Lung microvascular endothelial cell (primary cell): ENCODE measurements at regions not wholly inside any gene's neighbourhood (a gene's known extent, or its start where the extent isn't known, plus 50 kb on each side); places are given as distances from the start of the nearest gene placed in this dataset.
A peak's percentile ranks its signal among the peaks of the same experiment; 100 is the strongest.
"Not testable (repeated sequence)": the region's sequence is repeated elsewhere in the genome, so short reads cannot be mapped to it uniquely, and the experiment has no call there.

Source experiments
- DNase-seq, 2 donors: peaks; one replicate each; pipeline versions ENCODE4 v3.0.0 to v3.0.0-alpha.2; 2010; ENCODE audit warnings: low read depth in 2 of 2

- no peak for DNase-seq
These were observed 73.0 kb upstream of the EPCAM start for GRCh38 chr2:47295981-47296635.

GRCh38 chr2:47295131-47295980, 73.8 kb upstream of the EPCAM start:
- no peak for DNase-seq

DNA sequence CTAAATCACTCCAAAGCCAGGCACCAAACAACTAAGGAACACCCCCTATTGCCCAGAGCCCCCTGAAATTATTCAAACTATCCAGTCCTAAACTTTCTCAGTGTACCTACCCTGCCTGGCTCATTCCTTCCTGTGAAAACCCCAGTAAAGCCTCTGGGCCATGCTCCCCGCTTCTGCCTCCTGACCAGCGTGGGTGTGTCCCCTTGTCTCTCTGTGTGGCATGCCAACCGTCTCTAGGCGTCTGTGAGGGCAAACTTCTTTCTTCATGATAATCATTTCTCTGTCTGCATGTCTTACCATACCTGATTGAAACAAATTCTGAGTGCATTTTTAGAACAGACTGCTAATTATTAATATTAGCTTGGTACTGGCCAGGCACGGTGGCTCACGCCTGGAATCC, 75.1 kb upstream of the EPCAM start:
- no peak for DNase-seq

- DNase-seq = no peak
These were observed 80.2 kb upstream of the EPCAM start for GRCh38 chr2:47288864-47289263.

DNA sequence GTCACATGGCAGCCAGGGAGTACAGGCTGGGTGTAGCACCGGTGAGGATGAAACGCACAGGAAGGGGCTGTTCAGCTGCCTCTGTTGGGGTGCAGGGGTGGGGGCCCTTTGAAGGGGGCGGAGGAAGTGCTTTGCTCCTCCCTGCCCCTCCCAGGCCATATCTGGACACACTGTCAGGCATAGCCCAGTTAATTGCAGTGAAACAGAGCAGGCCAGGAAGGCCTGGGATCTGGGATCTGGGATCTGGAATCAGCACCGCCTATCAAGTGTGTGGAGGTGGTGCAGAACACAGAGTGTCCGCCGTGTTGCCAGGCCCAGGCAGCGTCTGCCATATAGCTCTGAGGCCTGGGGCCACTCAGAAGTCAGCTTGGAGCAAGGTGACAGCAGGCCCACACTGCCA, 85.5 kb upstream of the EPCAM start:
- no peak for DNase-seq

- no peak for DNase-seq
These were observed 86.4 kb upstream of the EPCAM start for GRCh38 chr2:47282621-47283272.

- not testable (repeated sequence) for DNase-seq
These were observed 89.6 kb upstream of the EPCAM start for GRCh38 chr2:47279525-47279924.

DNA sequence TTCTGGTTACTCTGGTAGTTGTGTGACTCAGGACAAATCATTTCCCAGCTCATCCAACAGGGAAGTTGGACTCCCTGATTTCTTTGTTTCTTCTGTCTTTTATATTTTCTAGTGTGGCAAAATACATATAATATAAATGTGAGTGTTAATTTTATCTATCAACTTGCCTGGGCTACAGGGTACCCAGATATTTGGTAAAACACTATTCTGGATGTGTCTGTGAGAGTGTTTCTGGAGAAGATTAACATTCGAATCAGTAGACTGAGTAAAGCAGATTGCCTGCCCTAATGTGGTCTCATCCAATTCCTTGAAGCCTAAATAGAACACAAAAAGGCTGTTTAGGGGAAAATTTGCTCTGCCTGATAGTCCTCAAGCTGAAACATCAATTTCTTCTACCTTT, 91.1 kb upstream of the EPCAM start:
- DNase-seq = no peak

DNA sequence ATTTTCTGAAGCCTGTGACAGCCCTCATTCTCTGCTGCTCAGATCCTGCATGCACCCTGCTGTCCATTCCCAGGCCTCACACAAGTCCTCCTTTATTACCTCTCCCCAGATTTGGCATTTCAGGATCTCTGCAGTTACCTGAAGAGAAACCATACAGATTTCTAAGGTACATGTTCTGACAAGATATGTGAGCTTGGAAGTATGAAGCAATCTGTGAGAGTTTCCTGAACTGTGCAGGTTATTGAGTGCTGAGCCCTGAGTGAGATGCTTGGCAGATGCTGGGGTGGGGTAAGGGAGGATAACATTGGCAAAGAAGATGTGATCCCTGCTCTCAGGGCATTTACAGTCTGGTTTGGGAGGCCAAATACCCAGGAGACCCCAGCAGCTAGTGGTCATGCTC, 91.9 kb upstream of the EPCAM start:
- no peak for DNase-seq

GRCh38 chr2:47276061-47276460, 93.0 kb upstream of the EPCAM start:
- DNase-seq = no peak

- DNase-seq = peak in 1 of 2 donors; percentile 47
These were observed 94.9 kb upstream of the EPCAM start for GRCh38 chr2:47274054-47274782.

DNA sequence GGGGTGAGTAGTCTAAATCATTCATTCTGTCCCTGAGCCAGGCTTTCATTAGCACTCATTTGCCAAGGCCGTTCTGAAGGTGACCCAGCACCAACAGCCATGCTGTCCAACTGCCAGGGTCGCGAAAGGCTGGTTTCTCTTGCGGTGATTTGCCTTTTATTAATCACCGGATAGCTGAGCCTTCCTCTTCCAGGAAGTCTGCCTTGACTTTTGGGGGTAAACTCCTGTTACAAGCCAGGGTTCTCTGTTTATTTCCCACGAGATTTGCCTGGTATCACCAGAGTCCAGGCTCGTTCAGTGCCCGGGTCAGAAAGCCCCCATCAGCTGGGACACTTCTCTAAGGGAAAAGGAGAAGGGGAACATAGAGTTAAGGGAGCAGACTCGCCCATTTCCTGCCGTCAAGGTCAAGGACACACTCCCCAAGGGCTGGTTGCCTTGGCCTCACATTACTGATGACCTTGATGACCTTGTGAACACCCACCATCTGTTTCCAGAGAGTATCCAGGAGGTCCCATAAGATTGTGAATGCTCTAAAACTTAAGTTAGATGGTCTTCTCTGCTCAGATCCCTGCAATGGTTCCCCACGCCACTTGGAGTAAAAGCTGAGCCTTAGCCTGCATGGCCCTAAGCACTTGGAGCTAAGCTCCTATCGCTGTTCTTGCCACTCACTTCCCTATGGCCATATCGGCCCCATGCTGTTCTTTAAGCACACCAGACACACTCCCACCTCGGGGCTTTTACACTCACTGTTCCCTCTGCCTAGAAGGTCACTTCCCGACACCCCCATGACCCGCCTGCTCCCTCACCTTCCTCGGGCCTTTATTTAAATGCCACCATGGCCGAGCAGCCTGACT, 96.0 kb upstream of the EPCAM start:
- no peak for DNase-seq

DNA sequence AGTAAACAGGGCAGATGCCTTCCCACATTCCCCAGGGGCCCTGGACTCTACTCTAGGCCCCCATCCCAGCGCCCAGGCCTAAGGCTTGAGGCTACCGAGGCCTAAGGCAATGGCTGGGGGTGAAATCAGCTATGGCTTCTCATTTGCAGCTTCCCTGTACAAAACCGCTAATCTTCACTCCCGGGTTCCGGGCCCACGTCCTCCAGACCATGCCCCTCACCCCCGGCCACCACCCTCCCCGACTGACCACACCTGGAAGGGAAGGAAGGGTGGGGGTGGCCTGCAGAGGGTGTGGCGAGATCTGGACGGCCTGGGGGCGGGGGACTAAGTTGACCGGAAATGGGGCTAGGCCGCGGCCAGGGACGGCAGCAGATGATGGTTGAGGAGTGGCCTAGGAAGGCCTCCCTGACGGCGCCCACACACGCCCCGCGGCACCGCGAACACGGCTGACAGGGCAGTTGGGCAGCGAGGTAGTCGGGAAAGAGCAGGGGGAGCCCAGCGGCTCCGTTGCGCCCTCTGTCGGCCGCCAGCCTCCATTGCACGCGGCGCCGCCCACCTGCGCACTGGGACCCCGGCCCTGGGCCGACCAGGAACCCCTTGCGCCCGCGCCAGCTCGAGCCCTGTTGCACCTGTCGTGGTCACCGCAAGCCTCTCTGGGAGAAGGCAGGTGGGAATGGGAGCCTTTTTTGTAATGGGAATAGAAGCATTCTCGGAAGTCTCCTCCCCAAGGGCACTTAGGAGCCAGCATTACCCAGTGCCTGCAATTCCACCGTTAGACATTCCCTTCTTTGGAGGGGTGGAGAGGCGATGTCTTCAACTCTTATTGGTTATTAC, 95.9 kb upstream of the CALM2 start:
- DNase-seq = peak; percentile 57 to 62

DNA sequence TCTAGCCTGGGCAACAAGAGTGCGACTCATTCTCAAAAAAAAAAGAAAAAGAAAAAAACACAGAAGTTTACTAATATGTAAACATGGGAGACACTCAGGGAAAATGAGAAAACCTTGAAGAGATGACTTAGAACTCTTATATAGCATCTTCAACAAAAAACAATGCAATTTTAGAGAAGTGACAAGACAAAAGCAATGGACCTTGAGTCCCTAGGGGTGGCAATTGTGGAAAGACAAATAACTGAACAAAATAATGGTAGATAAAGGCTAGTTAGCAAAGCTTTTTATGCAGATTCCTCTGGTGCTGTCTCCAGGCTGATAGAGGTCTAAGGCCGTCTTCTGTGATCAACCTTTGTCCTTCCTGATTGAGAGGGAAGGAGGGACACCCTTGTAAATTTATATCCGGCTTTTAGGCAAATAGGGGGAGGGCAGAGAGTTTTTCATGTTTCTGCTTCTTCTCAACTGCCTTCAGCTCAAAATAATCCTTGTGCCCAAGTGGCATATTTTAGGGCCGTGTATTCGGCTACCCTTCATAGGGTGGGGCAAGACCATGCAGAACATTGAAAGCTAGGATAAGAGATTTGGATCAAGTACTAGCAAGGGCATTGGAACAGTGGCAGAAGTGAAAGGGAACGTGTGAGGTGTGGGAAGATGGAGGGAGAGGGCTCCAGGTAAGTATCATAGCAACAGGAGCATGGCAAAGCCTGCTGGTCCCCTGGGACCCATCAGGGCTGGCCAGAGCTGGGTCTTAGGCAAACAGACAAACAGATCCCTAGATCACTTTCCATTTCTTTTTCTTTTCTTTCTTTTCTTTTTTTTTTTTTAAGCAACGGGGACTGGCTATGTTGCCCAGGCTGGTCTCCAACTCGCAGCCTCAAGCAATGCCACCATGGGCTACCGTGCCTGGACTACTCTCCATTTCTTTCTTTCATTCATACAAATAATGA, 95.0 kb upstream of the CALM2 start:
- DNase-seq = no peak

GRCh38 chr2:47270421-47270820, 94.1 kb upstream of the CALM2 start:
- DNase-seq = peak in 1 of 2 donors; percentile 30

- peak; percentile 57 to 97 for DNase-seq
These were observed 93.3 kb upstream of the CALM2 start for GRCh38 chr2:47269316-47270232.

DNA sequence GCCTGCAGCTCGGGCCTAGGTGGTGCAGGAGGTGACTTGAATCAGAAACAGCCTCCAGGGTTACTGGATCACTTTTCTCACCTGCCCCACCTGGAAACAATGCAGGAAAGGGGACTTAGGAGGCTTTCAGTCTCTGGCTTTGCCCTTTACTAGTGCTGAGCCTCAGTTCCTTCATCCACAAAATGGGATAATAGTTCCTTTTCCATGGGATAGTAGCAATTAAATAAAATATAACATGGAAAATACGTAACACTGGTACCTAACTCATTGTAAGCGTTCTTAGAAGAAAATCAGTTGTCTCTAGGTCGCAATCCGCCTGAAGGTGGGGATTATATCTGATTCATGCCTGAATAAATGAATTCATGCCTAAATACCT, 91.4 kb upstream of the CALM2 start:
- DNase-seq = no peak
